ENCODE measurements at regions not wholly inside any gene's neighbourhood (a gene's known extent, or its start where the extent isn't known, plus 50 kb on each side); places are given as distances from the start of the nearest gene placed in this dataset.

GRCh38 chr15:97692301-97693015 is 268.0 kb upstream of the ARRDC4 start:
- no peak overlapping the region for H3K27ac ChIP-seq
- DNase-seq (ENCODE audit: low read depth in 1 of 2, low spot score in 2 of 2): no peak

GRCh38 chr15:97694456-97694855 is 266.0 kb upstream of the ARRDC4 start:
- Histone ChIP-seq H3K9me3 (replicated peaks) (no peaks in the 10 kb centered on the region), H3K4me3 (no peak overlapping the region), H3K27ac (no peak overlapping the region), H3K4me1 (replicated peaks) (no peaks in the 10 kb centered on the region), H3K27me3 (replicated peaks) (no peaks in the 10 kb centered on the region), H3K36me3 (no peaks in the 10 kb centered on the region)
- DNase-seq (ENCODE audit: low read depth in 1 of 2, low spot score in 2 of 2): no peak

More at GRCh38 chr15:97692301-97693015, 268.0 kb upstream of the ARRDC4 start:
- no peak overlapping the region for H3K4me3 ChIP-seq
- no peaks in the 10 kb centered on the region for H3K27me3 ChIP-seq (replicated peaks)
- H3K4me1 ChIP-seq (replicated peaks): no peaks in the 10 kb centered on the region
- H3K9me3 ChIP-seq (replicated peaks): no peaks in the 10 kb centered on the region
- no peaks in the 10 kb centered on the region for H3K36me3 ChIP-seq

GRCh38 chr15:97703400-97703799 is 257.1 kb upstream of the ARRDC4 start:
- no peak overlapping the region for H3K4me3 ChIP-seq
- H3K4me1 ChIP-seq (replicated peaks): no peaks in the 10 kb centered on the region
- no peak for DNase-seq (ENCODE audit: low read depth in 1 of 2, low spot score in 2 of 2)
- H3K36me3 ChIP-seq: no peaks in the 10 kb centered on the region
- no peaks in the 10 kb centered on the region for H3K27me3 ChIP-seq (replicated peaks)
- no peaks in the 10 kb centered on the region for H3K9me3 ChIP-seq (replicated peaks)
- H3K27ac ChIP-seq: no peak overlapping the region

- Histone ChIP-seq H3K4me3 (no peak overlapping the region), H3K27me3 (replicated peaks) (no peaks in the 10 kb centered on the region), H3K9me3 (replicated peaks) (no peaks in the 10 kb centered on the region), H3K36me3 (no peaks in the 10 kb centered on the region), H3K4me1 (replicated peaks) (no peaks in the 10 kb centered on the region), H3K27ac (no peak overlapping the region)
- no peak for DNase-seq (ENCODE audit: low read depth in 1 of 2, low spot score in 2 of 2)
Observed at GRCh38 chr15:97706059-97706458, 254.4 kb upstream of the ARRDC4 start.

- H3K27me3 ChIP-seq (replicated peaks): no peaks in the 10 kb centered on the region
- no peaks in the 10 kb centered on the region; the same call in 1 of the 2 replicates for H3K9me3 ChIP-seq (replicated peaks)
- no peak overlapping the region for H3K27ac ChIP-seq
- DNase-seq (ENCODE audit: low read depth in 1 of 2, low spot score in 2 of 2): no peak
- H3K4me1 ChIP-seq (replicated peaks): no peaks in the 10 kb centered on the region
- H3K36me3 ChIP-seq: no peaks in the 10 kb centered on the region
- H3K4me3 ChIP-seq: no peak overlapping the region
Observed at GRCh38 chr15:97708252-97708651, 252.3 kb upstream of the ARRDC4 start.

- DNase-seq (ENCODE audit: low read depth in 1 of 2, low spot score in 2 of 2): no peak
- H3K4me1 ChIP-seq (replicated peaks): no peaks in the 10 kb centered on the region
- H3K4me3 ChIP-seq: no peak overlapping the region
- no peaks in the 10 kb centered on the region for H3K36me3 ChIP-seq
- H3K27me3 ChIP-seq (replicated peaks): no peaks in the 10 kb centered on the region
- no peak overlapping the region for H3K27ac ChIP-seq
- H3K9me3 ChIP-seq (replicated peaks): peaks cover 6% of the 10 kb centered on the region
Observed at GRCh38 chr15:97712530-97712929, 248.0 kb upstream of the ARRDC4 start.

GRCh38 chr15:97717806-97718205 is 242.7 kb upstream of the ARRDC4 start:
- no peaks in the 10 kb centered on the region for H3K36me3 ChIP-seq
- no peaks in the 10 kb centered on the region for H3K27me3 ChIP-seq (replicated peaks)
- no peak for DNase-seq (ENCODE audit: low read depth in 1 of 2, low spot score in 2 of 2)
- peaks cover 6% of the 10 kb centered on the region for H3K9me3 ChIP-seq (replicated peaks)
- no peak overlapping the region for H3K4me3 ChIP-seq
- no peaks in the 10 kb centered on the region for H3K4me1 ChIP-seq (replicated peaks)
- no peak overlapping the region for H3K27ac ChIP-seq

- Histone ChIP-seq H3K27ac (no peak overlapping the region), H3K4me3 (no peak overlapping the region), H3K9me3 (replicated peaks) (peaks cover 6% of the 10 kb centered on the region; the same call in 1 of the 2 replicates), H3K36me3 (no peaks in the 10 kb centered on the region), H3K27me3 (replicated peaks) (no peaks in the 10 kb centered on the region), H3K4me1 (replicated peaks) (no peaks in the 10 kb centered on the region)
- DNase-seq (ENCODE audit: low read depth in 1 of 2, low spot score in 2 of 2): no peak
Observed at GRCh38 chr15:97718509-97718908, 242.0 kb upstream of the ARRDC4 start.

GRCh38 chr15:97728791-97729190 is 231.7 kb upstream of the ARRDC4 start:
- Histone ChIP-seq H3K4me3 (no peak overlapping the region), H3K27ac (no peak overlapping the region), H3K9me3 (replicated peaks) (no peaks in the 10 kb centered on the region), H3K4me1 (replicated peaks) (no peaks in the 10 kb centered on the region), H3K27me3 (replicated peaks) (no peaks in the 10 kb centered on the region), H3K36me3 (no peaks in the 10 kb centered on the region)
- no peak for DNase-seq (ENCODE audit: low read depth in 1 of 2, low spot score in 2 of 2)

GRCh38 chr15:97729270-97729669 is 231.2 kb upstream of the ARRDC4 start:
- no peak for DNase-seq (ENCODE audit: low read depth in 1 of 2, low spot score in 2 of 2)
- no peaks in the 10 kb centered on the region for H3K9me3 ChIP-seq (replicated peaks)
- H3K4me1 ChIP-seq (replicated peaks): no peaks in the 10 kb centered on the region
- H3K36me3 ChIP-seq: no peaks in the 10 kb centered on the region
- no peak overlapping the region for H3K4me3 ChIP-seq
- no peak overlapping the region for H3K27ac ChIP-seq
- no peaks in the 10 kb centered on the region for H3K27me3 ChIP-seq (replicated peaks)

- Histone ChIP-seq H3K27me3 (replicated peaks) (no peaks in the 10 kb centered on the region), H3K36me3 (no peaks in the 10 kb centered on the region), H3K27ac (no peak overlapping the region), H3K4me1 (replicated peaks) (no peaks in the 10 kb centered on the region), H3K4me3 (no peak overlapping the region), H3K9me3 (replicated peaks) (no peaks in the 10 kb centered on the region)
- DNase-seq (ENCODE audit: low read depth in 1 of 2, low spot score in 2 of 2): no peak
Observed at GRCh38 chr15:97730315-97730714, 230.2 kb upstream of the ARRDC4 start.

GRCh38 chr15:97731859-97732258 is 228.6 kb upstream of the ARRDC4 start:
- Histone ChIP-seq H3K4me3 (no peak overlapping the region), H3K9me3 (replicated peaks) (no peaks in the 10 kb centered on the region), H3K4me1 (replicated peaks) (no peaks in the 10 kb centered on the region), H3K36me3 (no peaks in the 10 kb centered on the region), H3K27me3 (replicated peaks) (no peaks in the 10 kb centered on the region), H3K27ac (no peak overlapping the region)
- DNase-seq (ENCODE audit: low read depth in 1 of 2, low spot score in 2 of 2): no peak

GRCh38 chr15:97733373-97733772 is 227.1 kb upstream of the ARRDC4 start:
- Histone ChIP-seq H3K9me3 (replicated peaks) (no peaks in the 10 kb centered on the region), H3K27ac (no peak overlapping the region), H3K4me1 (replicated peaks) (no peaks in the 10 kb centered on the region), H3K27me3 (replicated peaks) (no peaks in the 10 kb centered on the region), H3K4me3 (no peak overlapping the region), H3K36me3 (no peaks in the 10 kb centered on the region)
- DNase-seq (ENCODE audit: low read depth in 1 of 2, low spot score in 2 of 2): no peak

GRCh38 chr15:97736748-97737147 is 223.8 kb upstream of the ARRDC4 start:
- Histone ChIP-seq H3K4me1 (replicated peaks) (no peaks in the 10 kb centered on the region), H3K27ac (no peak overlapping the region), H3K9me3 (replicated peaks) (no peaks in the 10 kb centered on the region), H3K36me3 (no peaks in the 10 kb centered on the region), H3K27me3 (replicated peaks) (no peaks in the 10 kb centered on the region), H3K4me3 (no peak overlapping the region)
- DNase-seq (ENCODE audit: low read depth in 1 of 2, low spot score in 2 of 2): no peak
